Endothelial cell of umbilical vein (primary cell): ENCODE measurements at regions not wholly inside any gene's neighbourhood (a gene's known extent, or its start where the extent isn't known, plus 50 kb on each side); places are given as distances from the start of the nearest gene placed in this dataset.

Source experiments
- BruUV-seq: library from RNA; stranded (reverse); fragments of 400-500 nt; replicated peaks from 2 replicates; lab custom pipeline; 2021; lab: Mats Ljungman, UMichigan
- CTCF ChIA-PET: fragments of 300-600, 350-600 bp; sonication (Branson Sonifier 250); formaldehyde crosslinking; loops from one replicate; lab custom pipeline; 2021; ENCODE audit warnings: antibody characterized with exemption, inconsistent platforms; lab: Charles Lee
- POLR2A ChIA-PET: fragments of 300-600, 350-600 bp; sonication (Branson Sonifier 250); formaldehyde crosslinking; loops from one replicate; lab custom pipeline; 2021; ENCODE audit warnings: antibody characterized with exemption, inconsistent platforms; lab: Charles Lee
- DNase-seq: peaks from one replicate; pipeline ENCODE4 v3.0.0-alpha.2; 2011; ENCODE audit warnings: low read depth, low spot score
- FAIRE-seq: peaks from 2 replicates; lab custom pipeline; 2011; peaks lifted over from hg19 to GRCh38; lab: Jason Lieb, UNC
- H2AFZ ChIP-seq: 2 replicates; pipeline ENCODE4 v1.6.0; 2012; ENCODE audit warnings: low read depth, low read length, control low read depth, inconsistent platforms
- H3K27ac ChIP-seq: 2 replicates; pipeline ENCODE4 v1.5.1; 2011; ENCODE audit warnings: low read depth, mild to moderate bottlenecking, control low read depth, low read length, moderate library complexity; ENCODE audit not compliant: insufficient read depth
- H3K27me3 ChIP-seq, 2 experiments: 2 replicates each; pipeline versions ENCODE4 v1.6.0 to v1.6.1; 2011; ENCODE audit warnings: low read length in 2 of 2, mixed read lengths in 1 of 2; ENCODE audit not compliant: control insufficient read depth in 2 of 2, insufficient read depth in 2 of 2
- H3K36me3 ChIP-seq, 2 experiments: 2 replicates in 1 of 2; 3 replicates in 1 of 2; pipeline ENCODE4 v1.5.1; 2011; ENCODE audit warnings: low read length in 2 of 2, mild to moderate bottlenecking in 1 of 2, moderate library complexity in 1 of 2; ENCODE audit not compliant: control insufficient read depth in 2 of 2, insufficient read depth in 2 of 2; ENCODE audit errors: extremely low read depth in 1 of 2
- H3K4me1 ChIP-seq: 3 replicates; pipeline ENCODE4 v1.5.1; 2011; ENCODE audit warnings: mild to moderate bottlenecking, low read length; ENCODE audit not compliant: control insufficient read depth, insufficient read depth; ENCODE audit errors: extremely low read depth
- H3K4me2 ChIP-seq: 2 replicates; pipeline ENCODE4 v1.6.1; 2011; ENCODE audit warnings: low read length, control low read depth, mixed read lengths; ENCODE audit not compliant: insufficient read depth
- H3K4me3 ChIP-seq, 3 experiments: fragments of 200-600 bp in 1 of 3; sonication (generic), shearing (Covaris generic) in 1 of 3; replicated peaks in 1 of 3; 2 replicates each; pipeline ENCODE4 v1.5.1; 2011 to 2016; ENCODE audit warnings: control low read depth in 3 of 3, low read length in 3 of 3, mild to moderate bottlenecking in 2 of 3, inconsistent platforms in 1 of 3, low read depth in 1 of 3, moderate library complexity in 1 of 3; ENCODE audit not compliant: insufficient read depth in 1 of 3
- H3K79me2 ChIP-seq: 2 replicates; pipeline ENCODE4 v1.6.0; 2012; ENCODE audit warnings: low read length, inconsistent platforms; ENCODE audit not compliant: control insufficient read depth, insufficient read depth
- H3K9ac ChIP-seq: replicated peaks from 2 replicates; pipeline ENCODE3; 2011; ENCODE audit warnings: low read length, control low read depth; ENCODE audit not compliant: insufficient read depth; ENCODE audit errors: extremely low read depth
- H3K9me1 ChIP-seq: replicated peaks from 3 replicates; pipeline ENCODE4 v1.6.0; 2011; ENCODE audit warnings: mild to moderate bottlenecking, low read length; ENCODE audit not compliant: control insufficient read depth, insufficient read depth; ENCODE audit errors: extremely low read depth
- H3K9me3 ChIP-seq: replicated peaks from 2 replicates; pipeline ENCODE4 v1.5.1; 2012; ENCODE audit warnings: low read length, inconsistent platforms; ENCODE audit not compliant: control insufficient read depth, insufficient read depth
- H4K20me1 ChIP-seq: replicated peaks from 2 replicates; pipeline ENCODE3; 2011; ENCODE audit warnings: mild to moderate bottlenecking, low read length; ENCODE audit not compliant: control insufficient read depth, insufficient read depth; ENCODE audit errors: extremely low read depth
- CTCF ChIP-seq, 2 donors: IDR thresholded peaks; 1 replicate in 1 of 2; 2 replicates in 1 of 2; pipeline ENCODE4 v1.5.1; 2011; ENCODE audit warnings: low read length in 2 of 2, mild to moderate bottlenecking in 2 of 2, moderate library complexity in 2 of 2, control low read depth in 1 of 2, inconsistent platforms in 1 of 2, low read depth in 1 of 2; ENCODE audit not compliant: insufficient read depth in 1 of 2; ENCODE audit errors: extremely low read depth in 1 of 2
- EZH2 ChIP-seq: IDR thresholded peaks from 2 replicates; pipeline ENCODE4 v1.6.1; 2012; ENCODE audit warnings: borderline replicate concordance, low read depth, mild to moderate bottlenecking, moderate library complexity, low read length, inconsistent platforms; ENCODE audit not compliant: severe bottlenecking
- FOS ChIP-seq: IDR thresholded peaks from 2 replicates; pipeline ENCODE4 v1.6.1; 2011; ENCODE audit warnings: mild to moderate bottlenecking, low read length, moderate library complexity, borderline replicate concordance; ENCODE audit not compliant: insufficient read depth
- GATA2 ChIP-seq: IDR thresholded peaks from 2 replicates; pipeline ENCODE4 v1.7.0; 2011; ENCODE audit warnings: low read depth, mild to moderate bottlenecking, moderate library complexity, mixed read lengths, low read length; ENCODE audit not compliant: insufficient read length, insufficient read depth
- JUN ChIP-seq: IDR thresholded peaks from 2 replicates; pipeline ENCODE4 v1.6.1; 2011; ENCODE audit warnings: borderline replicate concordance, low read depth; ENCODE audit not compliant: insufficient read length, insufficient read depth
- MAX ChIP-seq: IDR thresholded peaks from 2 replicates; pipeline ENCODE4 v1.6.1; 2011; ENCODE audit not compliant: insufficient read depth, insufficient read length
- MYC ChIP-seq: IDR thresholded peaks from one replicate; pipeline ENCODE4 v1.6.1; 2011; ENCODE audit warnings: mild to moderate bottlenecking, low read depth, low read length
- POLR2A ChIP-seq: IDR thresholded peaks from 2 replicates; pipeline ENCODE4 v1.6.1; 2012; ENCODE audit warnings: low read depth, mild to moderate bottlenecking, control low read depth, low read length
- POLR2AphosphoS5 ChIP-seq: IDR thresholded peaks from 2 replicates; pipeline ENCODE4 v1.6.1; 2012; ENCODE audit warnings: low read depth, mild to moderate bottlenecking, control low read depth, low read length, moderate library complexity; ENCODE audit not compliant: insufficient read depth
- dilution Hi-C: fragments of 300-500 bp; cut with MboI; formaldehyde crosslinking; loops from one replicate; pipeline ENCODE4 v1.15.0; 2019; ENCODE audit warnings: low sequenced_read_pairs; ENCODE audit not compliant: extremely low pct_ligation_motif_present
- intact Hi-C: fragments of 100-400 bp; cut with micrococcal nuclease; formaldehyde crosslinking; loops from one replicate; pipeline ENCODE4 v1.10.0; 2022

GRCh38 chr7:46137725-46138124 is 216.7 kb upstream of the IGFBP3 start:
- dilution Hi-C loops: no loop called here
- no peak for FAIRE-seq
- ChIA-PET CTCF (interaction anchor here (1.4 to 1.5 kb wide), 2 partner anchors 14 to 214 kb away, joined by 3 read pairs; no protein-coding TSS in a partner anchor), POLR2A (no interaction called here)
- H3K4me3 ChIP-seq: no peak overlapping the region
- no peaks in the 10 kb centered on the region for H3K27me3 ChIP-seq
- no peak for TF ChIP-seq POLR2A
- TF ChIP-seq CTCF (IDR thresholded peaks at IDR 0.05; ENCODE audit: extremely low read depth in 1 of 2, insufficient read depth in 1 of 2, low read depth in 1 of 2, low read length in 2 of 2): no peak
- TF ChIP-seq MAX: no peak
- TF ChIP-seq MYC: no peak
- no peak for TF ChIP-seq FOS
- TF ChIP-seq JUN: no peak
- TF ChIP-seq EZH2: no peak
- TF ChIP-seq POLR2AphosphoS5: no peak
- no peak for TF ChIP-seq GATA2
- H4K20me1 ChIP-seq: no peaks in the 10 kb centered on the region
- H3K9me1 ChIP-seq: no peaks in the 10 kb centered on the region
- no peaks in the 10 kb centered on the region for H3K9me3 ChIP-seq
- DNase-seq: no peak
- no peak overlapping the region for H2AFZ ChIP-seq
- no TSS peak for BruUV-seq
- H3K79me2 ChIP-seq: no peaks in the 10 kb centered on the region
- H3K36me3 ChIP-seq: no peaks in the 10 kb centered on the region
- intact Hi-C loops: no loop called here
- no peak overlapping the region for H3K27ac ChIP-seq
- H3K4me1 ChIP-seq: no peaks in the 10 kb centered on the region
- H3K9ac ChIP-seq: no peak overlapping the region
- no peak overlapping the region for H3K4me2 ChIP-seq
